ENCODE measurements at regions not wholly inside any gene's neighbourhood (a gene's known extent, or its start where the extent isn't known, plus 50 kb on each side); places are given as distances from the start of the nearest gene placed in this dataset.

- H3K4me1 ChIP-seq (ENCODE audit: control insufficient read depth, insufficient read depth, low read length): no peaks in the 10 kb centered on the region
- H3K27me3 ChIP-seq (ENCODE audit: control insufficient read depth, insufficient read depth, low read length): peaks cover 3% of the 10 kb centered on the region
- H3K9me3 ChIP-seq (ENCODE audit: control insufficient read depth, insufficient read depth, low read length): no peaks in the 10 kb centered on the region
- no peak overlapping the region for H3K9ac ChIP-seq (ENCODE audit: low read depth, low read length)
- no peak overlapping the region for H3K4me3 ChIP-seq (ENCODE audit: low read depth, low read length)
- H3K36me3 ChIP-seq (ENCODE audit: control insufficient read depth, insufficient read depth, low read length): no peaks in the 10 kb centered on the region
Measured at GRCh38 chr10:91006001-91006751, 85.3 kb upstream of the ANKRD1 start.

- Histone ChIP-seq H3K36me3 (ENCODE audit: control insufficient read depth, insufficient read depth, low read length) (no peaks in the 10 kb centered on the region), H3K9ac (ENCODE audit: low read depth, low read length) (no peak overlapping the region), H3K4me1 (ENCODE audit: control insufficient read depth, insufficient read depth, low read length) (no peaks in the 10 kb centered on the region), H3K9me3 (ENCODE audit: control insufficient read depth, insufficient read depth, low read length) (no peaks in the 10 kb centered on the region), H3K27me3 (ENCODE audit: control insufficient read depth, insufficient read depth, low read length) (peaks cover 2% of the 10 kb centered on the region), H3K4me3 (ENCODE audit: low read depth, low read length) (no peak overlapping the region)
Measured at GRCh38 chr10:91006752-91007346, 86.0 kb upstream of the ANKRD1 start.

GRCh38 chr10:91007655-91008054 is 86.8 kb upstream of the ANKRD1 start:
- no peaks in the 10 kb centered on the region for H3K27me3 ChIP-seq (ENCODE audit: control insufficient read depth, insufficient read depth, low read length)
- H3K36me3 ChIP-seq (ENCODE audit: control insufficient read depth, insufficient read depth, low read length): no peaks in the 10 kb centered on the region
- H3K9me3 ChIP-seq (ENCODE audit: control insufficient read depth, insufficient read depth, low read length): no peaks in the 10 kb centered on the region
- H3K9ac ChIP-seq (ENCODE audit: low read depth, low read length): no peak overlapping the region
- H3K4me1 ChIP-seq (ENCODE audit: control insufficient read depth, insufficient read depth, low read length): no peaks in the 10 kb centered on the region
- H3K4me3 ChIP-seq (ENCODE audit: low read depth, low read length): no peak overlapping the region

- no peak overlapping the region for H3K4me3 ChIP-seq (ENCODE audit: low read depth, low read length)
- no peaks in the 10 kb centered on the region for H3K9me3 ChIP-seq (ENCODE audit: control insufficient read depth, insufficient read depth, low read length)
- no peaks in the 10 kb centered on the region for H3K27me3 ChIP-seq (ENCODE audit: control insufficient read depth, insufficient read depth, low read length)
- no peak overlapping the region for H3K9ac ChIP-seq (ENCODE audit: low read depth, low read length)
- H3K4me1 ChIP-seq (ENCODE audit: control insufficient read depth, insufficient read depth, low read length): no peaks in the 10 kb centered on the region
- H3K36me3 ChIP-seq (ENCODE audit: control insufficient read depth, insufficient read depth, low read length): no peaks in the 10 kb centered on the region
Measured at GRCh38 chr10:91009121-91009520, 88.2 kb upstream of the ANKRD1 start.

- H3K9ac ChIP-seq (ENCODE audit: low read depth, low read length): no peak overlapping the region
- H3K4me3 ChIP-seq (ENCODE audit: low read depth, low read length): no peak overlapping the region
- no peaks in the 10 kb centered on the region for H3K4me1 ChIP-seq (ENCODE audit: control insufficient read depth, insufficient read depth, low read length)
- H3K27me3 ChIP-seq (ENCODE audit: control insufficient read depth, insufficient read depth, low read length): no peaks in the 10 kb centered on the region
- no peaks in the 10 kb centered on the region for H3K9me3 ChIP-seq (ENCODE audit: control insufficient read depth, insufficient read depth, low read length)
- H3K36me3 ChIP-seq (ENCODE audit: control insufficient read depth, insufficient read depth, low read length): no peaks in the 10 kb centered on the region
Measured at GRCh38 chr10:91010952-91011351, 90.1 kb upstream of the ANKRD1 start.

GRCh38 chr10:91012502-91012901 is 91.6 kb upstream of the ANKRD1 start:
- Histone ChIP-seq H3K9ac (ENCODE audit: low read depth, low read length) (no peak overlapping the region), H3K36me3 (ENCODE audit: control insufficient read depth, insufficient read depth, low read length) (no peaks in the 10 kb centered on the region), H3K4me1 (ENCODE audit: control insufficient read depth, insufficient read depth, low read length) (no peaks in the 10 kb centered on the region), H3K4me3 (ENCODE audit: low read depth, low read length) (no peak overlapping the region), H3K9me3 (ENCODE audit: control insufficient read depth, insufficient read depth, low read length) (no peaks in the 10 kb centered on the region), H3K27me3 (ENCODE audit: control insufficient read depth, insufficient read depth, low read length) (no peaks in the 10 kb centered on the region)

- H3K9me3 ChIP-seq (ENCODE audit: control insufficient read depth, insufficient read depth, low read length): no peaks in the 10 kb centered on the region
- H3K27me3 ChIP-seq (ENCODE audit: control insufficient read depth, insufficient read depth, low read length): no peaks in the 10 kb centered on the region
- H3K9ac ChIP-seq (ENCODE audit: low read depth, low read length): no peak overlapping the region
- H3K4me1 ChIP-seq (ENCODE audit: control insufficient read depth, insufficient read depth, low read length): no peaks in the 10 kb centered on the region
- H3K36me3 ChIP-seq (ENCODE audit: control insufficient read depth, insufficient read depth, low read length): no peaks in the 10 kb centered on the region
- H3K4me3 ChIP-seq (ENCODE audit: low read depth, low read length): no peak overlapping the region
Measured at GRCh38 chr10:91013985-91014384, 93.1 kb upstream of the ANKRD1 start.

GRCh38 chr10:91017198-91017597 is 96.3 kb upstream of the ANKRD1 start:
- H3K9me3 ChIP-seq (ENCODE audit: control insufficient read depth, insufficient read depth, low read length): no peaks in the 10 kb centered on the region
- H3K4me3 ChIP-seq (ENCODE audit: low read depth, low read length): no peak overlapping the region
- H3K27me3 ChIP-seq (ENCODE audit: control insufficient read depth, insufficient read depth, low read length): peaks cover 6% of the 10 kb centered on the region

GRCh38 chr10:91021901-91022300 is 101.0 kb upstream of the ANKRD1 start:
- Histone ChIP-seq H3K9me3 (ENCODE audit: control insufficient read depth, insufficient read depth, low read length) (no peaks in the 10 kb centered on the region), H3K9ac (ENCODE audit: low read depth, low read length) (no peak overlapping the region), H3K4me3 (ENCODE audit: low read depth, low read length) (no peak overlapping the region), H3K36me3 (ENCODE audit: control insufficient read depth, insufficient read depth, low read length) (no peaks in the 10 kb centered on the region), H3K4me1 (ENCODE audit: control insufficient read depth, insufficient read depth, low read length) (no peaks in the 10 kb centered on the region), H3K27me3 (ENCODE audit: control insufficient read depth, insufficient read depth, low read length) (peaks cover 6% of the 10 kb centered on the region)

More at GRCh38 chr10:91017198-91017597, 96.3 kb upstream of the ANKRD1 start:
- no peak overlapping the region for H3K9ac ChIP-seq (ENCODE audit: low read depth, low read length)
- no peaks in the 10 kb centered on the region for H3K36me3 ChIP-seq (ENCODE audit: control insufficient read depth, insufficient read depth, low read length)
- no peaks in the 10 kb centered on the region for H3K4me1 ChIP-seq (ENCODE audit: control insufficient read depth, insufficient read depth, low read length)

- Histone ChIP-seq H3K9ac (ENCODE audit: low read depth, low read length) (no peak overlapping the region), H3K36me3 (ENCODE audit: control insufficient read depth, insufficient read depth, low read length) (no peaks in the 10 kb centered on the region), H3K4me1 (ENCODE audit: control insufficient read depth, insufficient read depth, low read length) (no peaks in the 10 kb centered on the region), H3K4me3 (ENCODE audit: low read depth, low read length) (no peak overlapping the region), H3K9me3 (ENCODE audit: control insufficient read depth, insufficient read depth, low read length) (no peaks in the 10 kb centered on the region), H3K27me3 (ENCODE audit: control insufficient read depth, insufficient read depth, low read length) (peaks cover 6% of the 10 kb centered on the region)
Measured at GRCh38 chr10:91022390-91022789, 101.5 kb upstream of the ANKRD1 start.

- Histone ChIP-seq H3K27me3 (ENCODE audit: control insufficient read depth, insufficient read depth, low read length) (peaks cover 6% of the 10 kb centered on the region), H3K4me3 (ENCODE audit: low read depth, low read length) (no peak overlapping the region), H3K36me3 (ENCODE audit: control insufficient read depth, insufficient read depth, low read length) (no peaks in the 10 kb centered on the region), H3K4me1 (ENCODE audit: control insufficient read depth, insufficient read depth, low read length) (no peaks in the 10 kb centered on the region), H3K9ac (ENCODE audit: low read depth, low read length) (no peak overlapping the region), H3K9me3 (ENCODE audit: control insufficient read depth, insufficient read depth, low read length) (no peaks in the 10 kb centered on the region)
Measured at GRCh38 chr10:91022924-91023699, 102.2 kb upstream of the ANKRD1 start.
